ENCODE measurements at regions not wholly inside any gene's neighbourhood (a gene's known extent, or its start where the extent isn't known, plus 50 kb on each side); places are given as distances from the start of the nearest gene placed in this dataset.

GRCh38 chr16:73669535-73670274, 621.8 kb upstream of the ZFHX3 start:
- Histone ChIP-seq H3K9me3 (no peaks in the 10 kb centered on the region), H3K9ac (no peak overlapping the region), H2AFZ (ENCODE audit: low read depth) (no peak overlapping the region), H3F3A (replicated peaks; ENCODE audit: insufficient read depth) (no peaks in the 10 kb centered on the region), H3K4me1 (ENCODE audit: control insufficient read depth in 1 of 2, insufficient read depth in 2 of 2, low read depth in 1 of 2, low read length in 1 of 2) (no peaks in the 10 kb centered on the region), H3K36me3 (replicated peaks in 1 of 2; ENCODE audit: control insufficient read depth in 1 of 2, insufficient read depth in 2 of 2, low read length in 1 of 2) (no peaks in the 10 kb centered on the region), H3K27me3 (ENCODE audit: insufficient read depth) (no peaks in the 10 kb centered on the region), H3K4me2 (no peak overlapping the region), H3K9me2 (no peaks in the 10 kb centered on the region), H3K27ac (ENCODE audit: low read depth in 2 of 2, low read length in 1 of 2) (no peak overlapping the region), H3K4me3 (ENCODE audit: low read depth in 2 of 2, low read length in 1 of 2) (no peak overlapping the region), H4K20me1 (ENCODE audit: insufficient read depth) (no peaks in the 10 kb centered on the region), H3K79me2 (ENCODE audit: insufficient read depth) (no peaks in the 10 kb centered on the region)
- ChIA-PET POLR2A (no interaction called here), CTCF (interaction anchor here (0.7 kb wide), 1 partner anchor 68 kb away, joined by 3 read pairs; no protein-coding TSS in a partner anchor)
- DNase-seq = no peak
- WGBS (ENCODE audit: low lambda C conversion rate) = 13% methylated on average over 4 of the region's 4 CpGs
- no peak for TF ChIP-seq ZBTB33 (IDR thresholded peaks at IDR 0.05; ENCODE audit: borderline replicate concordance, low read depth)
- TF ChIP-seq, protein P1, sequence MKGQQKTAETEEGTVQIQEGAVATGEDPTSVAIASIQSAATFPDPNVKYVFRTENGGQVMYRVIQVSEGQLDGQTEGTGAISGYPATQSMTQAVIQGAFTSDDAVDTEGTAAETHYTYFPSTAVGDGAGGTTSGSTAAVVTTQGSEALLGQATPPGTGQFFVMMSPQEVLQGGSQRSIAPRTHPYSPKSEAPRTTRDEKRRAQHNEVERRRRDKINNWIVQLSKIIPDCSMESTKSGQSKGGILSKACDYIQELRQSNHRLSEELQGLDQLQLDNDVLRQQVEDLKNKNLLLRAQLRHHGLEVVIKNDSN (IDR thresholded peaks at IDR 0.05; ENCODE audit: borderline replicate concordance, low read depth) = no peak
- TF ChIP-seq MXI1 (IDR thresholded peaks at IDR 0.05; ENCODE audit: low read depth, low read length) = no peak
- TF ChIP-seq GATA2 (CRISPR knock-in tag; IDR thresholded peaks at IDR 0.05) = no peak
- TF ChIP-seq TAF1 (IDR thresholded peaks at IDR 0.05; ENCODE audit: borderline replicate concordance, low read depth, low read length) = no peak
- no peak for TF ChIP-seq TEAD4 (IDR thresholded peaks at IDR 0.05; ENCODE audit: borderline replicate concordance, insufficient read depth)
- TF ChIP-seq, protein P2, sequence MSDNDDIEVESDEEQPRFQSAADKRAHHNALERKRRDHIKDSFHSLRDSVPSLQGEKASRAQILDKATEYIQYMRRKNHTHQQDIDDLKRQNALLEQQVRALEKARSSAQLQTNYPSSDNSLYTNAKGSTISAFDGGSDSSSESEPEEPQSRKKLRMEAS (IDR thresholded peaks at IDR 0.05; ENCODE audit: low read depth) = no peak
- no peak for TF ChIP-seq RAD21 (IDR thresholded peaks at IDR 0.05; ENCODE audit: low read length)
- no peak for TF ChIP-seq RXRA (IDR thresholded peaks at IDR 0.05; ENCODE audit: borderline replicate concordance, low read depth)
- no peak for TF ChIP-seq YY1 (IDR thresholded peaks at IDR 0.05; ENCODE audit: low read depth)
- TF ChIP-seq RFX5 (IDR thresholded peaks at IDR 0.05; ENCODE audit: low read length) = no peak
- no peak for TF ChIP-seq SMC3 (IDR thresholded peaks at IDR 0.05; ENCODE audit: low read depth, low read length)

GRCh38 chr16:73663720-73664119, 615.8 kb upstream of the ZFHX3 start:
- H3K4me2 ChIP-seq = no peak overlapping the region
- DNase-seq = no peak
- no peaks in the 10 kb centered on the region for H3K27me3 ChIP-seq (ENCODE audit: insufficient read depth)
- POLR2A ChIA-PET = no interaction called here
- no peaks in the 10 kb centered on the region for H3K9me2 ChIP-seq
- H3K79me2 ChIP-seq (ENCODE audit: insufficient read depth) = no peaks in the 10 kb centered on the region
- CTCF ChIA-PET = no interaction called here
- H3K27ac ChIP-seq (ENCODE audit: low read depth in 2 of 2, low read length in 1 of 2) = no peak overlapping the region
- H2AFZ ChIP-seq (ENCODE audit: low read depth) = no peak overlapping the region
- WGBS (ENCODE audit: low lambda C conversion rate) = 19% methylated on average over 2 of the region's 2 CpGs
- H4K20me1 ChIP-seq (ENCODE audit: insufficient read depth) = no peaks in the 10 kb centered on the region
- H3K4me1 ChIP-seq (ENCODE audit: control insufficient read depth in 1 of 2, insufficient read depth in 2 of 2, low read depth in 1 of 2, low read length in 1 of 2) = no peaks in the 10 kb centered on the region
- no peak for TF ChIP-seq JUND (IDR thresholded peaks at IDR 0.05)
- no peaks in the 10 kb centered on the region for H3F3A ChIP-seq (replicated peaks; ENCODE audit: insufficient read depth)
- H3K4me3 ChIP-seq (ENCODE audit: low read depth in 2 of 2, low read length in 1 of 2) = no peak overlapping the region
- no peaks in the 10 kb centered on the region for H3K9me3 ChIP-seq
- no peaks in the 10 kb centered on the region for H3K36me3 ChIP-seq (replicated peaks in 1 of 2; ENCODE audit: control insufficient read depth in 1 of 2, insufficient read depth in 2 of 2, low read length in 1 of 2)
- H3K9ac ChIP-seq = no peak overlapping the region

All from SK-N-SH (cell line).